K562 (cell line): ENCODE measurements at regions not wholly inside any gene's neighbourhood (a gene's known extent, or its start where the extent isn't known, plus 50 kb on each side); places are given as distances from the start of the nearest gene placed in this dataset.

ENCODE experiments used
- CHCHD3 ChIP-seq: fragments of 250-450 bp; sonication (Bioruptor Pico); IDR thresholded peaks from 2 replicates; pipeline ENCODE4 v2.1.2; 2022; ENCODE audit warnings: mild to moderate bottlenecking
- DACH1 ChIP-seq: fragments of 450-650 bp; IDR thresholded peaks from 2 replicates; pipeline ENCODE4 v1.6.1; 2018; ENCODE audit not compliant: partially characterized antibody
- EP400 ChIP-seq: fragments of 450-650 bp; IDR thresholded peaks from 2 replicates; pipeline ENCODE4 v1.6.1; 2017; ENCODE audit warnings: antibody characterized with exemption, mild to moderate bottlenecking, moderate library complexity
- FOXP1 ChIP-seq: sonication (generic); formaldehyde crosslinking; IDR thresholded peaks from 2 replicates; pipeline ENCODE4 v1.8.0; 2022; ENCODE audit warnings: mild to moderate bottlenecking, missing genetic modification reagents
- FUS ChIP-seq: fragments of 200-400 bp; formaldehyde crosslinking; optimal IDR thresholded peaks from 2 replicates; pipeline ENCODE3; 2017; ENCODE audit warnings: low read depth, low read length
- HMG20A ChIP-seq: fragments of 450-650 bp; formaldehyde crosslinking; conservative IDR thresholded peaks from 2 replicates; pipeline ENCODE4 v1.4.0; 2020; ENCODE audit warnings: mild to moderate bottlenecking, mixed read lengths
- KAT2B ChIP-seq: IDR thresholded peaks from one replicate; pipeline ENCODE4 v1.6.1; 2012; ENCODE audit warnings: low read depth, mild to moderate bottlenecking, control low read depth, inconsistent platforms, low read length, moderate library complexity
- MECOM ChIP-seq: fragments of 250-450 bp; sonication (Bioruptor Pico); IDR thresholded peaks from 2 replicates; pipeline ENCODE4 v1.8.0; 2022; ENCODE audit warnings: inconsistent platforms
- MIER1 ChIP-seq: fragments of 450-650 bp; IDR thresholded peaks from 2 replicates; pipeline ENCODE4 v1.6.1; 2016; ENCODE audit warnings: antibody characterized with exemption, mild to moderate bottlenecking, low read depth
- MTA2 ChIP-seq: fragments of 450-650 bp; IDR thresholded peaks from 2 replicates; pipeline ENCODE4 v1.6.1; 2016; ENCODE audit warnings: low read depth
- MTF1 ChIP-seq: fragments of 250-450 bp; sonication (Bioruptor Pico); IDR thresholded peaks from 2 replicates; pipeline ENCODE4 v1.9.0; 2021; ENCODE audit warnings: moderate library complexity, mild to moderate bottlenecking, inconsistent platforms, borderline replicate concordance
- PTTG1 ChIP-seq: fragments of 450-650 bp; IDR thresholded peaks from 2 replicates; pipeline ENCODE4 v1.6.1; 2016; ENCODE audit warnings: low read depth, mild to moderate bottlenecking, missing genetic modification characterization, missing compliant biosample characterization
- RHOXF2B ChIP-seq: fragments of 250-450 bp; sonication (Bioruptor Pico); conservative IDR thresholded peaks from 2 replicates; pipeline ENCODE4 v1.5.1; 2021
- SMAD3 ChIP-seq: fragments of 450-650 bp; formaldehyde crosslinking; conservative IDR thresholded peaks from 2 replicates; pipeline ENCODE4 v1.4.0; 2020; ENCODE audit warnings: mild to moderate bottlenecking
- USF2 ChIP-seq: sonication (generic); formaldehyde crosslinking; IDR thresholded peaks from 2 replicates; pipeline ENCODE4 v1.5.0; 2020; ENCODE audit warnings: missing genetic modification reagents
- ZNF407 ChIP-seq: fragments of 450-650 bp; IDR thresholded peaks from 2 replicates; pipeline ENCODE4 v1.6.1; 2016; ENCODE audit warnings: low read depth
- TF ChIP-seq, protein P1 (sequence below): fragments of 450-650 bp; formaldehyde crosslinking; IDR thresholded peaks from 2 replicates; pipeline ENCODE4 v1.4.0; 2022; ENCODE audit warnings: missing genetic modification characterization
- TF ChIP-seq, protein P2 (sequence below): sonication (generic); formaldehyde crosslinking; IDR thresholded peaks from 2 replicates; pipeline ENCODE4 v1.8.0; 2022; ENCODE audit warnings: missing genetic modification reagents, mild to moderate bottlenecking, moderate library complexity, borderline replicate concordance

- TF ChIP-seq HMG20A (CRISPR knock-in tag) (peak; percentile 78; the same call in 1 of the 2 replicates), RHOXF2B (CRISPR knock-in tag) (peak; percentile 99), FOXP1 (CRISPR knock-in tag) (no peak), CHCHD3 (CRISPR knock-in tag) (no peak), FUS (no peak), EP400 (no peak), PTTG1 (tag) (peak; percentile 99), USF2 (no peak), MIER1 (no peak), MECOM (peak; percentile 95), ZNF407 (no peak), SMAD3 (CRISPR knock-in tag) (peak; percentile 100), MTF1 (peak; percentile 92; the same call in 1 of the 2 replicates), KAT2B (no peak), MTA2 (no peak), DACH1 (no peak)
- TF ChIP-seq, protein P1, sequence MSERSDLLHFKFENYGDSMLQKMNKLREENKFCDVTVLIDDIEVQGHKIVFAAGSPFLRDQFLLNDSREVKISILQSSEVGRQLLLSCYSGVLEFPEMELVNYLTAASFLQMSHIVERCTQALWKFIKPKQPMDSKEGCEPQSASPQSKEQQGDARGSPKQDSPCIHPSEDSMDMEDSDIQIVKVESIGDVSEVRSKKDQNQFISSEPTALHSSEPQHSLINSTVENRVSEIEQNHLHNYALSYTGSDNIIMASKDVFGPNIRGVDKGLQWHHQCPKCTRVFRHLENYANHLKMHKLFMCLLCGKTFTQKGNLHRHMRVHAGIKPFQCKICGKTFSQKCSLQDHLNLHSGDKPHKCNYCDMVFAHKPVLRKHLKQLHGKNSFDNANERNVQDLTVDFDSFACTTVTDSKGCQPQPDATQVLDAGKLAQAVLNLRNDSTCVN = peak; percentile 100
- TF ChIP-seq, protein P2, sequence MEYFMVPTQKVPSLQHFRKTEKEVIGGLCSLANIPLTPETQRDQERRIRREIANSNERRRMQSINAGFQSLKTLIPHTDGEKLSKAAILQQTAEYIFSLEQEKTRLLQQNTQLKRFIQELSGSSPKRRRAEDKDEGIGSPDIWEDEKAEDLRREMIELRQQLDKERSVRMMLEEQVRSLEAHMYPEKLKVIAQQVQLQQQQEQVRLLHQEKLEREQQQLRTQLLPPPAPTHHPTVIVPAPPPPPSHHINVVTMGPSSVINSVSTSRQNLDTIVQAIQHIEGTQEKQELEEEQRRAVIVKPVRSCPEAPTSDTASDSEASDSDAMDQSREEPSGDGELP (CRISPR knock-in tag) = no peak
These were observed 354.2 kb upstream of the SULF2 start (continued) for GRCh38 chr20:48139262-48140041.
